Upper lobe of left lung (tissue), 4 donors: ENCODE measurements at regions not wholly inside any gene's neighbourhood (a gene's known extent, or its start where the extent isn't known, plus 50 kb on each side); places are given as distances from the start of the nearest gene placed in this dataset.

Experiments
- CTCF ChIP-seq, 6 experiments: fragments of 450-650 bp in 4 of 6; fragments of 200-600 bp in 2 of 6; sonication (generic) in 2 of 6; IDR thresholded peaks; one replicate each; pipeline ENCODE4 v1.5.1; 2016 to 2019; ENCODE audit warnings: antibody characterized with exemption in 6 of 6
- EP300 ChIP-seq, 4 donors: sonication (generic); formaldehyde crosslinking; IDR thresholded peaks; one replicate each; pipeline ENCODE4 v1.5.1; 2017; ENCODE audit warnings: antibody characterized with exemption in 4 of 4, control low read depth in 2 of 4
- POLR2A ChIP-seq, 4 donors: fragments of 450-650 bp; IDR thresholded peaks; one replicate each; pipeline ENCODE4 v1.5.1; 2016 to 2017; ENCODE audit warnings: antibody characterized with exemption in 4 of 4, mild to moderate bottlenecking in 2 of 4
- POLR2AphosphoS5 ChIP-seq, 2 donors: sonication (generic); formaldehyde crosslinking; IDR thresholded peaks; one replicate each; pipeline ENCODE4 v1.5.1; 2017; ENCODE audit warnings: antibody characterized with exemption in 2 of 2

- no peak for TF ChIP-seq CTCF (IDR thresholded peaks at IDR 0.05)
- no peak for TF ChIP-seq POLR2A (IDR thresholded peaks at IDR 0.05)
- TF ChIP-seq EP300 (IDR thresholded peaks at IDR 0.05) = no peak
- no peak for TF ChIP-seq POLR2AphosphoS5 (IDR thresholded peaks at IDR 0.05)
Measured at GRCh38 chr13:89432997-89433396, 1761.8 kb downstream of the SLITRK5 start.
